ENCODE measurements at regions not wholly inside any gene's neighbourhood (a gene's known extent, or its start where the extent isn't known, plus 50 kb on each side); places are given as distances from the start of the nearest gene placed in this dataset.
A peak's percentile ranks its signal among the peaks of the same experiment; 100 is the strongest.

DNA sequence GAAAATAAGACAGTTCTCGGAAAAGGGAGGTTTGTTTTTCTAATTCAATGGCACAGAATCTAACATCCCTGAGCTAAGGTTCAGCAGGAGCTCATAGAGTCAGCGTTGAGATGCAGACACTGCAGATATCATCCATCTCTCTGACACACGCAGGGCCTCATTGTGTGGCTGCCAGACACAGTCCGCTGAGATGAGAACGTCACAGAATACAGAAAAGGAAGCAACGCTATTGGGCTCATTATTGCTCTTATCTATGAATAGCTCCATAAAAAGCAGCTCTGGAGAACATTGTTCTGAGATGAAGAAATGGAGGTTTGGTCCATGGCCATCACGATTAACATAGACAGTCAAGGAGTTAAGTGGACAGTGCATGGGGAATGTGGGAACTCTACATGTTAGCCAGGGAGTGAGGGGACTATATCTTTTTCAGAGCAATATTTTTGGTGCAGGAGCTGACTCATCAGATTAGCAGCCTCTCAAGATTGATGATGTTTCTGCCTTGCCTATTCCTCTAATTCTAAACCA is 771.6 kb upstream of the CXADR start:
- no peak for DNase-seq (ENCODE audit: low read depth)
- in situ Hi-C loops (cut with HindIII; ENCODE audit: low pct_unique_long_range_greater_than_20kb, low sequenced_read_pairs), result no loop called here

DNA sequence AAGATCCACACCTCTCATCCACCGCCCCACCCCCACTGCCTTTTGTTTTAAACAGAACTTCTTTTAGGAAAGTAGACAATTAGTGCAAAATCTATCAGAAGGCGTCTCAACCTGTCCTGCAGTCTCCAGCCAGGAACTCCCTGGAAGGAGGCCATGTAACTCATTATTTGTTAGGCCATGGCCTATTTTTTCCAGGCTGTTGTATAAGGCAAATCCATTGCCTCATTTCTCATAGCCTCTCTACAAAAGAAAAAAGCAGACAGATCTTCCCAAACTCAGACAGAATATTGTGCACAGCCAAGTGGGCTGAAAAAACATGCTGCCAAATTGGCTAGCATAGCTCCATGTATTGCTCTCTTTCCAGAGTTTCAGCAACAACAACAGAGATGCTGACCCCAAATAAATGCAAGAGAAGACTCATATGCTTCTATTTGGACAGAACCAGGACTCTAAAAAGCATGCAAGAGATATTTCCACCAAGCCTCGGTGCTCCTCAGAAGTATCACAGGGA is 770.7 kb upstream of the CXADR start:
- in situ Hi-C loops (cut with HindIII; ENCODE audit: low pct_unique_long_range_greater_than_20kb, low sequenced_read_pairs), result no loop called here
- DNase-seq (ENCODE audit: low read depth), result no peak

DNA sequence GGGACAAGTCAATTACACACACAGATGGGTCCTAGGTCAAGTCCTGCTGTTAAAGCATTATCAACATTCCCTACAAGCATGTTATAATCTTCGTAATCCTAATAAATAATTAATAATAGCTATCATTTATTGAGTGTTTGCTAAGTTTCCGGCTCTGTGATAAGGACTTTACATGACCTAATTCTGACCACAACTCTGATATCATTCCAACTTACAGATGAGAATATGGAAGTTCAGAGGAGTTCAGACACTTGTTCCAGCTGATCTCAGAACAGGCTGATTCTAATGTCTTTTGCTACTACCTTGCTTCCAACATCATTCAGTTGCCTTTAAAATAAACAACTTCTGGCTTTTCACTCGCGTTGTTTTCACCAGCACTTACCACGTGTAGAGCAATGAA is 770.1 kb upstream of the CXADR start:
- in situ Hi-C loops (cut with HindIII; ENCODE audit: low pct_unique_long_range_greater_than_20kb, low sequenced_read_pairs), result no loop called here
- no peak for DNase-seq (ENCODE audit: low read depth)

DNA sequence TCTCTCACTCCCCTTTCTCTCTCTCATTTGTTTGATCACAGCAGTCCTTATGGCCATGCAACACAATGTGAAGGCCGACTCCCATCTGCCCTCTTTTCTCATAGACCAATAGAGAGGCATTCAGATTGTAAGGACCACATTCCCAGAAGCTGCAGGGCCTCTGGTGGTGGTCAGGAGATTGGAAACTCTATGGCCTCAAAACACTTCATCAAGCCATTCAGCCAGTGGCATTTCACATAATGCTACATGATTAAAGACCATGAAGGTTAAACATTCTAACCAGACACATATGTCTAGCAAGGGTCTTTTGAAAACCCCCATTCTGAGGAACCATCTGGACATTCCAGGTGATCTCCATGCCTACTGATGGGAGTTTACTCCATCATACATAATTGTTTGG is 769.5 kb upstream of the CXADR start:
- in situ Hi-C loops (cut with HindIII; ENCODE audit: low pct_unique_long_range_greater_than_20kb, low sequenced_read_pairs), result no loop called here
- DNase-seq (ENCODE audit: low read depth), result no peak

DNA sequence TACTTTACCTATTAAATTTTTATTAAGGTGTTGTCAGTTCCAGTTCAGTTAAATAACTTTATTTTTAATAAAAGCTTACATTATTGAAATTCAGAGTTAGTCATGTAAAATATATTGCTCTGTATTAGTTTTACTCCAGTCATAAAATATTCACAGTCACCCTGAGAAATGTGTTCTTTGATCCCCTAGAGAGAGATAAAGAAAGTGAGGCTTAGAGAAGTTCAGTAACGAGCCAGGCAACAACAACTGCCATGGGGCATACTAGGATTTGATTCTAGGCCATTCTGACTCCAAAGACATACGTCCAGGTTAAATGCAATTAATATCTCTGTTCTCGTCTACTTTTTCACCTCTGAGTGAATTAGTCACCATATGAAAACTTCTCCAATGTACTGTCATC is 761.9 kb upstream of the CXADR start:
- no peak for DNase-seq (ENCODE audit: low read depth)
- in situ Hi-C loops (cut with HindIII; ENCODE audit: low pct_unique_long_range_greater_than_20kb, low sequenced_read_pairs), result no loop called here

DNA sequence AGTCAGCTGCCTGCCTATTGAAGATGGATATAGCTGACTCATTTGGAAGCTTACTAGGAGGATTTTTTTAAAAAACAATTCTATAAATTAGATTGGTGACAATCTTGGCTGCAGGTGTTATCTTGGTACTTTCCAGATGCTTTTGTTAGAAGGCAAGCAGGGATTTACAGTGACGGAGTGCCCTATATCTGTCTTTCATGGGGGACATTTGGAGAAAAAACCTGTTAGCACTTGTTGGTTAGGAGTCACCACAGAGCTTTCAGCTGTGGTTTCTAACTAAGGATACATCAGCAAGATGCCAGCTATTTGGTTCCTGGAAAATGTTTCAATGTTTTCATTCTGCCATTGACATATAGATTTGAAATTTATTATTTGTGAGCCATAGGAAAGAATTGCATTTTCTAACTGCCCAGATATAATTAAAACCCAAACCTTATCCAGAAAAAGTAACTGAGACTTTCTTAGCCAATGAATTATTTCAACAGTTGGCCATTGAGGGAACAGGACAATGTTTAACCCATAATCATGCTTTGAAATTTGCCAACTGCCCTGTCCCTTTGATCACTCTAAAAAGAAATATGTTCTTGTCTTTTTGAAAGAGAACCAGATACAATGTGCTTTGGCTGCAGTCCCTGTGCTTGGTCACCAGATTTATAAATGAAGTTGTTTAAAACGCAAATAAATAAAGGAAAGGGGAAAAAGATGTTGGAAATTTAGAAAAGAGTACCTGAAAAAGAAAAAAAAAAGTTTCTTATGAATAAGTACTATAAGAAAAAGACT is 761.0 kb upstream of the CXADR start:
- in situ Hi-C loops (cut with HindIII; ENCODE audit: low pct_unique_long_range_greater_than_20kb, low sequenced_read_pairs), result no loop called here
- no peak for DNase-seq (ENCODE audit: low read depth)

DNA sequence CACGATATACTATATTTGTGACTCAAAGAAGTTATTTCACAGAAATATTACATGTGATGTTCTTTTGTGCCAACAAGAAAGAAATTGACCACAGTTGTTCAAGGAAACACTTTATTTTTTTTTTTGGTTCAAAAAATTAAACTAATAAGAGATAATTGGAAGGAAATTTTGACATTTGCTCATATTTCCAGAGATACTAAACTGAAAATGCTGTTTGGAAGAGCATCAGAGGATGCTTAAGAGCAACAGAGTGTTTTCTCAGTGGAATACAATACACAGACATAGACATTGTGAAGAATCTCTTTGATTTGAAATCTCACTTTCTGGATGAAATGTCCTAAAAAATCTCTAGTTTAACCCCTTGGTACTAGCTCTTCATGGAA is 760.4 kb upstream of the CXADR start:
- in situ Hi-C loops (cut with HindIII; ENCODE audit: low pct_unique_long_range_greater_than_20kb, low sequenced_read_pairs), result no loop called here
- no peak for DNase-seq (ENCODE audit: low read depth)

DNA sequence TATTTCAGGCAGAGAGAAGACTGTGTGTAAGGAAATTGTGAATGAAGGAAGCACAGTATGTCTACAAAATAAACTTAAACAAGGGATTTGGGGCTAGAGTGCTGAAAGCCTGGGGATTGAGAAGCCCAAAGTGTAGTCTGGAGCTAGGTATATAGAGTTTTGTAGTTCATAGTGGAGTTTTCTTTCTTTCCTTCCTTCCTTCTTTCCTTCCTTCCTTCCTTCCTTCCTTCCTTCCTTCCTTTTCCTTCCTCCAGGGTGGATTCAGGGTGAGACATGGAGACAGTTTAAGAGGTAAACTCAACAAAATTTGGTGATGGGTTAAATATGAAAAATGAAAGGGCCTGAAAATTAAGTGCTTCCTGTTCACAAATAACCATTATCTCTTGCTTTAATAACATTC is 757.8 kb upstream of the CXADR start:
- in situ Hi-C loops (cut with HindIII; ENCODE audit: low pct_unique_long_range_greater_than_20kb, low sequenced_read_pairs), result no loop called here
- no peak for DNase-seq (ENCODE audit: low read depth)

DNA sequence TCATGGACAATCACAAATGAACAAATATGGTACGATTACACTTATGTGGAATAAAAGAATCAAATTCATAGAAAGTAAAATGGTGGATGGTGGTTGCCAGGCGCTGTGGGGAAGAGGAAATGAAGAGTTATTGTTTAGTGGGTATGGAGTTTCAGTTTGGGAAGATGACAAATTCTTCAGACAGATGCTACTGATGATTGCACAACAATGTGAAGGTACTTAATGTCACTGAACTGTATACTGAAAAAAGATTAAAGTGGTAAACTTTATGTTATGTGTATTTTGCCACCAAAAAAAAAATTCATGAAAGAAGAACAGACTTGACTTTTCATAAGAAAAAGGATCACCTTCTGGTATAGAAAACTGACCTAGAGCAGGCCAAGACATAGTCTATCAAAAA is 745.6 kb upstream of the CXADR start:
- no peak for DNase-seq (ENCODE audit: low read depth)
- in situ Hi-C loops (cut with HindIII; ENCODE audit: low pct_unique_long_range_greater_than_20kb, low sequenced_read_pairs), result no loop called here

DNA sequence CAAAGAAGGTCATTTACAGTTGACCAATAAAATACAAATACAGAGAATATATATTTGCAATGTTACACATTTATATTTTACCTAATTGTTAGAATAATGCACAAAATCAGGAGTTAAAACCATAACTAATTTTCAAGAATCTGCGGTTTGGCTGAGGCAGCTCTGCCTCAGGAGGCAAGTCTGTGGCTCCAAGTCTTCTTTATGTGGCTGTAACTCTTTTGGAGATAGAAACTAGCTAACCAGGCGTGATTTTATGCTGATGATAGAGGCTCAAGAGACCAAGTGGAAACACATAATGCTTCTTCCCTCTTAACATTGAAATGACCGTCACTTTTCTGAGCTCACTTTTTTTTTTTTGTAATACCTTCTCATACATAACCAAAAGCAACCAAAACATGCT is 744.7 kb upstream of the CXADR start:
- in situ Hi-C loops (cut with HindIII; ENCODE audit: low pct_unique_long_range_greater_than_20kb, low sequenced_read_pairs), result no loop called here

DNA sequence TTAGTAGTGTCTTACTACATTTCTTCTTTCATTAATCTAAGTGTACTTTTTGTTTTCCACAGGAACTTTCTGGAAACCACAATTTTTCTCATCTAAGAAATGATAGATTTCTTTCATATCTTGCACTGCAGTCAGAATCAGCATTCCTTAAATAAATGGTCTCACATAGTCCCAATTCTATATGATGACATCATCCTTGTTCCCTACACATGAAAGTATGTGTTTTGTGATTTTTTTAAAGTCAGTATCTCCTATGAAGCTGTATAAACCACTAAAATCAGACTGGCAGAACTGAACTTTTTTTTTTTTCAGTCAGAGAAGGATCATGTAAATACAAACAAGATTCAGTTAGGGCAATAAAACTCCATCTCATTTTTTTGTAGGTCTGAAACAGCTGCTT is 742.6 kb upstream of the CXADR start:
- in situ Hi-C loops (cut with HindIII; ENCODE audit: low pct_unique_long_range_greater_than_20kb, low sequenced_read_pairs), result no loop called here
- no peak for DNase-seq (ENCODE audit: low read depth)

More for the DNA sequence above, 744.7 kb upstream of the CXADR start:
- no peak for DNase-seq (ENCODE audit: low read depth)

DNA sequence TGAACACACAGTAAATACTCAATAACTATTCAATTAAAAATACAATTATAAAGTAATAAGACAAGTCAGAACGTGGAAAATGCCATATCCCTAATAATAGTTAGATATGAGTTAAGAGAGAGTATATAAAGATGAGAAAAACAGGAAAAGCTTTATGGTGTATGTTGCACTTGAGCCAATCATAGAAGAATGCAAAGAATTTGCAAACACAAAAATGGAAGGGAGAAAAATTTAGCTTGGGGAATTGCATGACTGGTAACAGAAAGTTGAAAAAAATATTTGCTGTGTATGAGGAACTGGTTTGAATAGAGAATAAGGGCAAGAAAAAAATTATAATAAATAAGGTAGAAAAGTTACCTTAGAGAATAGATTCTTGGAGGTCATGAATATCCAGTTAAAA is 739.6 kb upstream of the CXADR start:
- no peak for DNase-seq (ENCODE audit: low read depth)
- in situ Hi-C loops (cut with HindIII; ENCODE audit: low pct_unique_long_range_greater_than_20kb, low sequenced_read_pairs), result no loop called here

DNA sequence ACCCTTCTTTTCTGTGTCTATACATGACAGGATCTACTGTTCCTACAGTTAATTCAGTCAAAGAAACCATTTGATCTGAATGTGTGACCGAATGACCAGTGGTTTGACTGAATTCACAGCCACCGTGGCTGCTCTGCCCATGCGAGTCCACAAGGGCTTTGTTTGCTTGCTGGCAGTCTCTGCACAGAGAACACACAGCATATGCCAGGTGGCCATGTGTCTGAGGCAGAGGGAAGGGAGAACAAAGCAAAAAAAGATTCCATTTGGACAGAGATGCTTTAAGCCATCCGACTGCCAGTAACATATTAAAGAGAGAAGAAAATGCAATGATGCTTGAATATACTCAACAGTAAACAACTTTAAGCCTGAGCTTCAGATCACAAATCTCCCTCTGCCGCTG is 737.8 kb upstream of the CXADR start:
- in situ Hi-C loops (cut with HindIII; ENCODE audit: low pct_unique_long_range_greater_than_20kb, low sequenced_read_pairs), result no loop called here
- DNase-seq (ENCODE audit: low read depth), result no peak

DNA sequence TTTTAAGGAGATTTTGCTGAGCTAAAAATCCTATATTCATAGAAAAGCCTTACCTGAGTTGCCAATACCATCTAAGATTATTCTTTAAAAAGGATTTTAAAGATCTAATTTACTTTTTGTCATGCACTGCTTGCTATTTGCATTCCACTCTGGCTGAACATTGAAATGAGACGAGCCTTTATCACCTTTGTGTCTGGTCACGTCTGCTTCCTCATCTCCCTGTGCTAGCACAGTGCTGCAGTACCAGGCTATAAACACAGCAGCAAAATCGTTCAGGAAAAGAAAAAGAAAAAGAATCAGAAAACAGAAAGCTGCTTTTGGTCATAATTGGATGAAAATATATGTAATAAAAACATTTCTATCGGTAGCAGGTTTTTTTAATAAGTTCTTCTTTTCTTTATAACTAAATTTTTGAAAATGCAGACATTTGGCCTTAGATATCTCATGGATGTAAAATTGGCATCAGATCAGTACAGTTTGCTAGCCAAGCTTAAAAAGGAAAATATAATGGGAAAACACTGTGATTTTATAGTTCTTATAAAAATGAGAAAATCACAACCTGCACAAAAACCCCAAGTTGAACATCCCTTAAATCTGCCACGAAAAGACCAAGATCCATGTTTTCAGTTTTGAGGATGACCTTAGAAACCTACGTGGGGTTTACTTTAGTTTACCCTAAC is 735.7 kb upstream of the CXADR start:
- in situ Hi-C loops (cut with HindIII; ENCODE audit: low pct_unique_long_range_greater_than_20kb, low sequenced_read_pairs), result no loop called here
- DNase-seq (ENCODE audit: low read depth), result no peak

DNA sequence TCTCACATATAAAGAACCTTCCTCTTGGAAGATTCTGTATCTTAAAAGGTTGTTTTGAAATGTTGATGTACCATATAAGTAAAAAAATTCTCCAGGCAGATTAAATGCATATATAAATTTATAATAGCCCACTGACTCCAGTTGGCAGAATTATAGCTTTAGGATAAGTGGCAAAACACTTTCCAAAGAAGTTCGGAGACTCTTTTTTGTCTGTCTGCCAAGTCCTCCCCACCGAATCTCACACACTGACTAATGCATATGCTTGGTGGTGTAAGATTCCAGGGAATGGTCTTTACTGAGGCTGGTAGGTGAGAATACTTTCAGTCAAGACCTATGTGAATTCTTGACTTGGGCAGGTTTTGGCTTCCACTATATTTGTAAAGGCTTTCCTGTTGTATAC is 724.3 kb upstream of the CXADR start:
- in situ Hi-C loops (cut with HindIII; ENCODE audit: low pct_unique_long_range_greater_than_20kb, low sequenced_read_pairs), result no loop called here
- no peak for DNase-seq (ENCODE audit: low read depth)

DNA sequence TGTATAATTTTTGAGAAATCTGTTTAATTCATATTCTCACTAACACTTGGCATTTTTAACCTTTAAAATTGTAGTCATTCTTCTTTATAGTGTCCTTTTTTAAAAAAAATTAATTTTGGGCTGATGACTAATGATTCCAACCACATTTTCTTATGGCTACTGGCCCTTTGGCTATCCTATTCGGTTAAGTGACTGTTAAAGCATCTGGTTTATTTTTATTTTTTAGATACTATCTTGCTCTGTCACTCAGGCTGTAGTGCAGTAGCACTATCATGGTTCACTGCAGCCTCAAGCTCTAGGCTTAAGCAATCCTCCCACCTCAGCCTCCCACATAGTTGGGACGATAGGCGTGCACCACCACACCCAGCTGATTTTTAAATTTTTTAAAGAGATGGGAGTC is 723.2 kb upstream of the CXADR start:
- in situ Hi-C loops (cut with HindIII; ENCODE audit: low pct_unique_long_range_greater_than_20kb, low sequenced_read_pairs), result no loop called here
- DNase-seq (ENCODE audit: low read depth), result no peak

DNA sequence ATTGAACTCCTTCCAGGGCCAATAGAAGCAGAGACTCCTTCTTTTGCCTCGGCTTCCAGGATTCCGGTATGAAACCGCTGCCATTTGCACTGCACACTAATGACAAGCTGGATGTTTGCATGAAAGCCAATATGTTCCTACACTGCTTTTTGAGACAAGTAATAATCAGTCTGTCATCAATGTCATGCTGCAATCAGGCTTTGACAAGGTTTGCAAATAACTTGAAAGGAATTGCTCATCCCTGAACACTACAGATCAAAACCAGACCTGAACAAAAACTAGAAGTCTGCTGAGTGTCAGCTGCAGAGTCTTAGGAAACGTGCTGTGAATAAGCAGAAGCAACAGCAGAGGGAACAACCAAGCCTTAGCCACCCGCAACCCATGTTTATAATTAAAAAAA is 720.7 kb upstream of the CXADR start:
- no peak for DNase-seq (ENCODE audit: low read depth)
- in situ Hi-C loops (cut with HindIII; ENCODE audit: low pct_unique_long_range_greater_than_20kb, low sequenced_read_pairs), result no loop called here

DNA sequence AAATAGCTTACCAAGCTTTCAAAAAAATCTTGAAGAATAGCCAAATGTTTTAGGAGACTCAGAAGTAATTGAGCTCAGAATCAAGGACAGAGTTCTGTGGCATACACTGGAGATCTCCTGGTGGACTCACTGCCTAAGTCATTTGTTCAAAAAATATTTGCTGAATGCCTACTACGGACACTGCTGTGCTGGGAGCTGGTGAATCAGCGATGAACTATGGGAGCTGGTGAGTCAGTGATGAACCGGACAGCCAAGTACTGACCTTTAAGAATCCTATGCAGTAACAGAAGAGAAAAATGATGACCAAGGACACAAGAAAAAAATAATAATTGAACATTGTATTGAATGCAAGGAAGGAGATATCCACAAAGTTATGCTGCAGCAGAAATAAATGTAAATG is 717.9 kb upstream of the CXADR start:
- in situ Hi-C loops (cut with HindIII; ENCODE audit: low pct_unique_long_range_greater_than_20kb, low sequenced_read_pairs), result no loop called here

DNA sequence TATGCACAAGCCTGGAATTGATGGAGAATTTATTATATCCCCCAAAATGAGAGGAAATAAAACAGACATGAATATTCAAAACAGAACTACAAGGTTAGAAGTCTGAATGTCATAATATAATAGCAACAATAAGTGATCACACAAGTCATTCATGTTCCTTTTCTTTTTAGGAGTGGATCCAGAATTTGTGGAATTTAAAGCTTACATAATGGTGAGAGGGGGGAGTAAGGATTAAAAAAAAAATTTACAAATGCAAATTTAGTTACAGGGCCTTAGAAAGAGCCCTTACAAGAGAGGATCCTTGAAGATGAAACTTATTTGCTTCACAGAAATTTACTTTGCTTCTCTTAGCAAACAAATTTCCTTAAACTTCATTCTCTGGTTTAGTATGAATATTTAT is 716.1 kb upstream of the CXADR start:
- no peak for DNase-seq (ENCODE audit: low read depth)
- in situ Hi-C loops (cut with HindIII; ENCODE audit: low pct_unique_long_range_greater_than_20kb, low sequenced_read_pairs), result no loop called here

More for the DNA sequence above, 717.9 kb upstream of the CXADR start:
- DNase-seq (ENCODE audit: low read depth), result peak; percentile 42

DNA sequence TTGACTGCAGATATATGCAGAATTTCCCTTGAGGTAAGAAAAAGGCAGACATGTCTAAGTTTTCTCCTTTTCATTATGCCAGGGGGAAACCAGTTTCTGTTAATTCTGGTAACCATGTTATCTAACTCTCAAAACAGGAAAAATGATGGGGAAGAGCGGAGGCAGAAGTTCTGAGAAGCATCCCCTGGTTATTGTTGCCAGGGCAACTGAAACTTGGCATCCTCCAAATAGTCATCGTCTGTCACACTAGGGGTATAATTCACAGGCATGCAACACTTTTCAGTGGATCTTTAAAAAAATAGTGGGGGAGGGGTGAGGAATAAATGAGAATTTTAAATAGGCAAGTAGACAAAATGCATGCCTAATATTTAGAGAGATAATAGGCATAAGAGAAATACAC is 715.3 kb upstream of the CXADR start:
- in situ Hi-C loops (cut with HindIII; ENCODE audit: low pct_unique_long_range_greater_than_20kb, low sequenced_read_pairs), result no loop called here
- no peak for DNase-seq (ENCODE audit: low read depth)
